ENCODE measurements at regions not wholly inside any gene's neighbourhood (a gene's known extent, or its start where the extent isn't known, plus 50 kb on each side); places are given as distances from the start of the nearest gene placed in this dataset.
"Not testable (repeated sequence)": the region's sequence is repeated elsewhere in the genome, so short reads cannot be mapped to it uniquely, and the experiment has no call there.

DNA sequence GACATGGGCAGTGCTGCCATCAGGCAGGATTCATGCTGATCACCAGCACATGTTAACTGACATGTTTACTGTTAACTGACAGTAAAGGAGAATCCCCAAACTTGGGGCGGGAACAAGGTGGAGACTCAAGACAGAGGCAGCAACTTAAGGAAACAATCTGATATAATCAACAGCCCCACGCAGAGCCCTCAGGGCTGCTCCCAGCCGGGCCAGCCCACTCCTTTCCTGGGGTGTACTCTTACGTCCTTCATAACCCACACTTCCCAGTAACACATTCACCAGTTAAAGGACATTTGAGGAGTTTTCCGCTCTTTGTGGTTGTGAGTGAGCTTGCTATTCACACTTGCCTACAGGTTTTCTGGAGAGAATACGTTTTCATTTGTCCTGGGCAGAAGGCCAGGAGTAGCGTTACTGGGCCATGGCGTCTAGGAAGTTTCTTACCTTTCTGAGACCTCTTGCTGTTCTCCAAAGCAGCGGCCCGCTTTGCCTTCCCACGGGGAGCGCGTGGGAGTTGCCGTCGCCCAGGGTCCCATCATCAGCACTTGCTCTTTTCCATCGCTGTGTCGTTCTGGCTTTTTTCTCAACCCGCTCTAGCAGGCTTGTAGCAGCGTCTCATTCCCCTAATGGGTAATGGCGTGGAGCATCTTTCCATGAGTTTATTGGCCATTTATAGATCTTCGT is 56.4 kb downstream of the FOXF2 start:
- DNase-seq, result no peak

DNA sequence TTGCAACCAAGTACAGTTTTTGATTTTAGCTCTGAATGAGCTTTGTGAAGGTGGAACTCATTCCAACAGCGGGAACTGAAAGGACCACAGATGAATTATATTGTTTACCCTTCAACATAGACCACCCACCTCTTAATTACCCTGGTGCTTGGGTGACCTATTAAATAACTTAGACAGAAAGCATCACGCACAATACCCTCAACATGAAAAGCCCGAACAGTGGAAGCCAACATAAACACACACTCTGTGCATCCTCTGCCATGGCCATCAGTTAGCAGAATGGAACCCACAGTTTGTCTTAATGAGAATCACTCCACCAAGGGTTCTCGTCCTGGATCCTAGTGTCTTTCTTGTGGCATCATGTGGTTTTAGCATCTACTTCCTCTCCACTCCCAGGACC is 60.5 kb downstream of the FOXF2 start:
- DNase-seq, result no peak

DNA sequence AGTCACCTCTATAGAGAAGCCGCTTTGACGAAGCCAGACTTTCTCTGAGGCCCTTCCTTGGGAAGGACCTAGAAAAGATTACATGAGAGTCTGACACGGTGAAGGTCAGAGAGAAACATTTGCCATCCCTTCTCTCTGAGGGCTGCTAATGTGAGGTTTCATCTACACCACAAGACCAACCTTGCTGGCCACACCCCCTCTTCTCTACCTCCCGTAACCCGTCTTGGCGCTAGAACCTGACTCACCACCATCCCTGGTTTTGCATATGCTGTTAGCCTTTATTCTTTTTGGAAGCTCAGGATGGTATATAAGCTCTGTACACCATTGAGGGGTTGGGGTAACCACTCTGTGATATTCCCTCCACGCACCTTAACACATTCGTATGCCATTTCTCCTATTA is 63.6 kb downstream of the FOXF2 start:
- no peak for DNase-seq

DNA sequence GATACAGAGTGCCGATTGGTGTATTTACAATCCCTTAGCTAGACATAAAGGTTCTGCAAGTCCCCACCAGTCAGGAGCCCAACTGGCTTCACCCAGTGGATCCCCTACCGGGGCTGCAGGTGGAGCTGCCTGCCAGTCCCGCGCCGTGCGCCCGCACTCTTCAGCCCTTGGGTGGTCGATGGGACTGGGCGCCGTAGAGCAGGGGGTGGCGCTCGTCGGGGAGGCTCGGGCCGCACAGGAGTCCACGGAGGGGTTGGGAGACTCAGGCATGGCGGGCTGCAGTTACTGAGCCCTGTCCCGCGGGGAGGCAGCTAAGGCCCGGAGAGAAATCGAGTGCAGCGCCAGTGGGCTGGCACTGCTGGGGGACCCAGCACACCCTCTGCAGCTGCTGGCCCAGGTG is 67.4 kb downstream of the FOXF2 start:
- not testable (repeated sequence) for DNase-seq

DNA sequence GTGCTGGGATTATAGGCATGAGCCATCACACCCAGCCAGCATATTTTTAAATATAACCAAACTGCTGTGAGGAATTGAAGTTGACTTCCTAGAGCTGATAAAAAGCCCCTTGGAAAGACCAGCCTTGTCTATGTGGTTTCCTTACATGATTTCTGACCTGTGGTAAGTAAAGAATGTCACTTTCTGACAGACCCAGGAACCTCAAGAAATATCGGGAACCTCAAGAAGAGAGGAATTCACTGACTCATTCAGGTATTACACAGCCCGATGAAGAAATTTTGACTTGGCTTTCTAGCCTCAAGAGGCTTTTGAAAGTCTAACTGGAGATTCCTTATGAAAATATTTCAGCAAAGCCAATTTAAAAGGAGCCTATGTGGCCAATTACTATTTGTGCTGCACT is 71.8 kb downstream of the FOXF2 start:
- DNase-seq, result no peak

DNA sequence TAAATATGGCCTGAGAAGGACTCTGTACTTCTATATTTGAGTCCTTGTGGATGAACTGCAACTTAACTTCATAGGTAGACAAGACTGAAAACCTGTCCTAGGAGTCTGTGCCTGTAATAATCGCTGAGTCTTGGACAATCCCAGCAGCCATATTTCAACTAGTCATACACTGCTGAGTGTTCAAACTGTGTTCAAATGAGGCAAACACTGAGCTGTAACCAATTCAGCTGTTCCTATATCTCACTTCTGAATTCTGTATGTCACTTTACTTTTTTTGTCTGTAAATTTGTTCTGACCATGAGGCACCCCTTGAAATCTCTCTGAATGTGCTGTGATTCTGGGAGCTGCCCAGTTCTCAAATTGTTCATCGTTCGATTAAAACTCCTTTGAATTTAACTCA is 72.4 kb downstream of the FOXF2 start:
- DNase-seq, result no peak

DNA sequence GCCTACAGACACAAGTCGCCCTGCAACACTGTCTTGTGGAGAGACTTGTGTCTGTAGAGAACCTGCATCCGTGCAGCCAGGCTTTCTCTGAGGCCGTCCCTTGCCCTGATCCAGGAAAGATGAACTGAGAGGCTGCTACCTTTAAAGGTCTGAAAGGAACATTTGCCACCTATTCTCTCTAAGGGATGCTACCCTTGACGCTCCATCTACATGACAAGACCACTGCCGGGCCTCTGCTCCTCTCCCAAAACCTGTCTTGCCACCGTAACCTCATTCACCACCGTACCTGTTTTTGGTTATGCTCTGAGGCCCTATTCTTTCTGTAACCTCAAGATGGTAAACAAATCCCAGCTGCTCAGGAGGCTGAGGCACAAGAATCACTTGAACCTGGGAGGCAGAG is 73.9 kb downstream of the FOXF2 start:
- no peak for DNase-seq

DNA sequence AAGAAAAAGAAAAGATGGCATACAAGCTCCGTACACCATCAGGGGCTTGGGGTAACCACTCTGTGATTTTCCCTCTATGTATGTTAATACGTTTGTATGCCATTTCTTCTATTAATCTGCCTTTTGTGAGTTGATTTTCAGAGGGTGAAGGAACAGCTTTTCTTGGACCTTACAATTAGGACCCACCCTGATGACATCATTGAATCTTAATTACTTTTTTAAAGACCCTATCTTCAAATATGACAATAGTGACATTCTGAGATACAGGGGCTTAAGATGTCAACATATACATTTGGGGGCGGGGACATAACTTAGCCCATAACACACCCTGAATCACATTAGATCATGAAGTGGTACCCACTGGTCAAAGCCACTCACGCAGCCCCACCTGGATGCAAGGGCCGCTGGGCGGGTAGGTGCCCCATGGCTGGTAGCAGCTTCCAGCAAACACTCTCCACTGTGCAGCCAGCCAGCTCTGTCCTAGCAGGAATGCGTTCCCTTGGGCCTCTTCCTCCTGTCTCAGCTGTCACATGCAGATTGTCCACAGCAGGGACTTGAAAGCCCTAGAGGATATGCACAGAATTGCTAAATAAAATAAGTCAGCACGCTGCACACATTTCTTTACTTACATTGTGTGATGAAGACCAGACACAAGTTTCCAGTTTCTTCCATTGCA is 74.5 kb downstream of the FOXF2 start:
- no peak for DNase-seq

DNA sequence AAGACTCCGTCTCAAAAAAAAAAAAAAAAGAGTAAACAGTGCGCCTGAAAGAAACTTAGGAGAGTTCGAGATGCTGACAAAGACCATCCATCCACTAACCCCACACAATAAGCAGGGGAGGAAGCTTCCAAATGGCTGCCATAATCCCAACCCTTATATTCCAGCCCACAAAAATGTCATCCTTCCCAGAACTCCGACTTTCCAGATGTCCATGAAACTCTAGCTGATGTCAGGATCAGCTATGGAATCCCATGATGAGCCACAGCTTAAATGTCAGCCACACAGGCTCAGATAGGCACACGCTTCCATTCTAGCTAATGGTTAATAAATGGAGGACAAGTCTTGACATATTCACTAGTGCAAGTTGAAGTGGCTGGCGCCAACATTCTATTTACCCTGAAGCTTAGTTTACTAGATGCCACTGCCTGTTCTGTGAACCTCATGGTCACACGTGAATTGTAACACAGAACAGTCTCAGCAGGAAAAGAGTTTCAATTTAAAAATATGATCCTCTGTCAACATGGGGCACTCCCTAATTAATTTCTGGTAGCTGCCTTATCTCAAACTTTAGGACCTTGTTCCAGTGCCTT is 75.5 kb downstream of the FOXF2 start:
- no peak for DNase-seq

DNA sequence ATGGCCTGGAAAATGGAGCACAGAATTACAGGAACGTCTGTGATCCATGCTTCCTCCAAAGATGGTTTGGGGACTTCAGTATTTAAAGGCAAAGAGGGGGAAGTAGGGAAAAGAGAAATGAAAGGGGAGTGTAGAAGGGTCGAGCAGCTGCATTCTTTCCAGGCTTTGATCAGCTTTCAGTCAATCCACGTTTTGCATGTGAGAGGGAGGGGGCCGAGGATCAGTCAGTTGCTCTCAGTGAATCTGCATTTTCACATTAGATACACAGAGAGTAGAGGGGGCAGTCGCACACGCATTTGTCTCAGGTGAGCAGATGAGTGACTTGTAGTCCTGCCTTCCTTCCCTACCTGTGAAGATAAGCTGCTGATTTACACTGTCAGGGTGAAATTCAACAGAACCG is 78.8 kb downstream of the FOXF2 start:
- DNase-seq, result no peak

DNA sequence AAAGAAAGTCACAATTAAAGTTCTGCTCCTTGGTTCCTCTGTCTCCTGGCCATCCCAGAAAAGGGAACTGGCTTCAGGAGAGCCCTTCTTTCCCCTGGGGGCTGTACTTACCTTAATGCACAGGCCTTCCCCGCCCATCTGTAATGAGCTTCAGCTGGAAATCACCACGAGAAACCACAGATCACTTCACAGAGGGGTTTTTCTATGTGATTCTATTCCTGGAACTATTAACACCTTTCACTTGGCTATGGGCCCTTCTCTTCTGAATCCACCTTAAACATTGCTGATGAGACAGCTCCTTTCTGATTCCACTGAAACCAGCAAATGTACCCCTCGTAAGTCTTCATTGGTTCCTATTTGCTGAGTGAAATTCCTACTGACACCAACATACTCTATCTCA is 80.7 kb downstream of the FOXF2 start:
- no peak for DNase-seq

DNA sequence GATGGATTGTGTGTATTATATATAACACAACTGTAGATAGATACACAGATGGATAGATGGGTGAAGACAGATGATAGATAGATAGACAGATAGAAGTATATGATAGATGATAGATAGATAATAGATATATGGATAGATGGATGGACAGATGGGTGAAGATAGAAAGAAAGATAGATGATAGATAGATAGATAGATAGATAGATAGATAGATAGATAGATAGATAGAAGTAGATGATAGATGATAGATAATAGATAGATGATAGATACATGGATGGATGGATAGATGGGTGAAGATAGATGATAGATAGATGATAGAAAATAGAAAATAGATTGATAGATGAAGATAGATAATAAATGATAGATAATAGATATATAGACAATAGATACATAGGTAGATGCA is 83.3 kb downstream of the FOXF2 start:
- DNase-seq, result no peak

DNA sequence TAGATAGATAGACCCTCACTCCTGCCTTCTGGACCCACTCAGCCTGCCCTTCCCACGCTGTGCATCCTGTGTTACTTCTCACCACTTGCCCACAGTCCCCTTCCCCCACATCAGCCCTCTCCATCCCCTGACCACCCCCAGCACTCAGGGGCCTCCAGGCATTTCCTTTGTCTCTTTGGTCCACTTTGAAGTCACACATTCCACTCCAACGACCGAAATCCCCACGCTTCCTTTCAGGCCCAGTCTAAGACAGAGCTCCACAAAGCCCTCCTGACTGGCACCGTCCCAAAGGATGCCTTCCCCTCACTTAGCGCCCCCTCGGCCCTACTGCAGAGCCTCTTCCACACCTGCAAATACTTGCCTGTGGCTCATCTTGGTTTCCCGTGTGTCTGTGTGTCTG is 83.8 kb downstream of the FOXF2 start:
- no peak for DNase-seq

DNA sequence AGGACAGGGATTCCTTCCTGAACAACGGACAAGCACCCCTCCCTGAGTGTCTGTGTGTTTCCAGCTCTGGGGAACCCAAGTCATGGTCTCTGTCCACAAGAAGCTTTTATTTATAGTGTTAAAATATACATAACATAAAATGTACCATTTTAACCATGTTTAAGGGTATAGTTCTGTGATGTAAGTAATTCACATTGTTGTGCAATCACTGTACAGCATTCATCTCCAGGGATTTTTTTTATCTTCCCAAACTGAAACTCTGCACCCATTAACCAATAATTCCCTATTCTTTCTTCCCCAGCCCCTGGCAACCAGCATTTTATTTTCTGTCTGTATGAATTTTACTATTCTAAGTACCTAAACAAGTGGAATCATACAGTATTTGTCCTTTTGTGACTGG is 84.2 kb downstream of the FOXF2 start:
- no peak for DNase-seq

DNA sequence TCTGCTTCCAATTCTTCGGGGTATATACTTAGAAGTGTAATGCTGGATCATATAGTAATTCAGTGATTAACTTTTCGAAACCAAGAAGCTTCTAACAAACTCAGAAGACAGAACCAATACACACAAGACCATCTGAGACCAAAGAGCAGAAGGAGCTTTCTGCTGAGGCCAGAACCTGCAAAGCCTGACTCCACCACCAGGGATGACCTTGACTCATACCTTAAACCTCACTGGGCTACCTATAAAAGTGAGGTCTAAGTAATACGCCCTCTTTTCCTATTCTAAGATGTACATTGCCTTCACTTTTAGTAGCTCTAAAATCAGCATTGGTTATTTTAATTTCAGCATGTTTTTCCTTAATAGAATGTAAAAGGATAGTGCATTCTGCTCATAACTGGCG is 84.8 kb downstream of the FOXF2 start:
- DNase-seq, result no peak

DNA sequence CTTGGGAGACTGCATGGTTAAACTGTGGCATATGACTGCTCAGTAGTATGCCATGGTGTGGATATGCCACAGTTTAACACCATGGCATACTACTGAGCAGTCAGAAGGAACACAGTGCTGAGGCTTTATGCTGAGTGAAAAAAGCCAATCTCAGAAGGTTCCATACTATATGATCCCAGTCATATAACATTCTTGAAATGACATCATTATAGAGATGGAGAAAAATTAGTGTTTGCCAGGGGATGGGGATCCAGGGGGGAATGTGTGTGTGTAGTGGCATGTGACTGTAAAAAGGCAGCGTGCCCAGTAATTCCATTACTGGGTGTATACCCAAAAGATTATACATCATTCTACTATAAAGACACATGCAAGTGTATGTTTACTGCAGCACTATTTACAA is 85.8 kb downstream of the FOXF2 start:
- no peak for DNase-seq

DNA sequence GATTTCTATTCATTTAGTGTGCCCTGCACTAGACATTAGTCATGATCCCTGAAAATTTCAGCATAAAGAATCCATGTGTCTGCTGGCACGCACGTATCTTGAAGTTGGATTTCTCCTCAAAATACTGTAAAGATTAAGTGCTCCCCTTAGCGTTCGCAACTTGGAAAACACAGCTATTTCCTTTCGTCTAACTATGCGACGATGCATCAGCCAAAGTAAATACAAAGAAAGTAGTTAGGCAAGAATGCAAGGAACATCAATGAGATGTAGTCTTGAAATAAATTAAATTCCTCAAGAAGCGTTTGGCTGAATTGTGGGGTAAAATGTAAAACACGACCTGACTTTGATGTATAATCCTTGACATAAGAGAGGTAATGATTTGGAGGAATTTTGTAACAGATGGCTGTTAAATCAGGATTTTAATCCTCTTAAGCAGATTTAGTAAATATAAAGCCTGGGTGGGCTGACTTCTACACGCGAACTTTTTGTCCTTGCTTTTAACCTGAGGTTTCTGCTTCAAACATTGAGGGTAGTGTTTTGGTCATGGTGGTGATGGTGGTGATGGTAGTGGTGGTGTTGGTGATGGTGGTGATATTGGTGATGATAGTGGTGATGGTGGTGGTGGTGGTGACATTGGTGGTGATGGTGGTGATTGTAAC is 88.2 kb downstream of the FOXF2 start:
- DNase-seq, result no peak

DNA sequence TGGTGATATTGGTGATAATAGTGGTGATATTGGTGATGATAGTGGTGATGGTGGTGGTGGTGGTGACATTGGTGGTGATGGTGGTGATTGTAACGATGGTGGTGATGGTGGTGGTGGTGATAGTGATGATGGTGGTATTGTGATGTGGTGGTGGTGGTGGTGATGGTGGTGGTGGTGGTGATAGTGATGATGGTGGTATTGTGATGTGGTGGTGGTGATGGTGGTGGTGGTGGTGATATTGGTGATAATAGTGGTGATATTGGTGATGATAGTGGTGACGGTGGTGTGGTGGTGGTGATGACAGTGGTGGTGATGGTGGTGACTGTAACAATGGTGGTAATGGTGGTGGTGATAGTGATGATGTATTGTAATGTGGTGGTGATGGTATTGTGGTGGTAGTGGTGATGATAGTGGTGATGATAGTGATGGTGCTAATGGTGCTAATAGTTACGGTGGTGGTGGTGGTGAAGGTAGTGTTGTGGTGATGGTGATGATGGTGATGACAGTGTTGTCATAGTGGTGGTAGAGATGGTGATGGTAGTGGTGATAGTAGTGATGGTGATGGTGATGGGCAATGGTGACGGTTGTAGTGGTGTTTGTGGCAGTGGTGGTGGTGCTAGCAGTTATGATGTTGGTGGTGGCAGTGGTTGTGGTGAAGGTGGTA is 88.9 kb downstream of the FOXF2 start:
- not testable (repeated sequence) for DNase-seq

DNA sequence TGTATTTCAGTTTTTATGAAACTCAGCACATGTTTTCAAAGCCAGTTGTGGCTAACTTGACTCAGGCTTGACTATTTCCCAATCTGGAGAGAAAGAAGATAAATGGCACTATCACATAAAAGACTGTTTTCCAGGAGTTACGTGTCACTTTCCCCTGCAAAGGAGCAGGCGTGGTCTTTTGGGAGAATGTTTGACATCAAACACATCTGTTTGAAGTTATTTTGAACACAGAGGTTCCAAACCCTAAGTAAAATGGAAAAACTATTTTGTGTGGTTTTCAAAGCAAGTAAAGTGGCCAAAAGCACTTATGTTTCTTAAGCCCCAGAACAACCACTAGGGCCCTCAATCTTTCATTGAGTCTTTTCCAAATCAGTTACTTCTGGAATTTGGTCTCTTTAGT is 89.7 kb downstream of the FOXF2 start:
- no peak for DNase-seq

DNA sequence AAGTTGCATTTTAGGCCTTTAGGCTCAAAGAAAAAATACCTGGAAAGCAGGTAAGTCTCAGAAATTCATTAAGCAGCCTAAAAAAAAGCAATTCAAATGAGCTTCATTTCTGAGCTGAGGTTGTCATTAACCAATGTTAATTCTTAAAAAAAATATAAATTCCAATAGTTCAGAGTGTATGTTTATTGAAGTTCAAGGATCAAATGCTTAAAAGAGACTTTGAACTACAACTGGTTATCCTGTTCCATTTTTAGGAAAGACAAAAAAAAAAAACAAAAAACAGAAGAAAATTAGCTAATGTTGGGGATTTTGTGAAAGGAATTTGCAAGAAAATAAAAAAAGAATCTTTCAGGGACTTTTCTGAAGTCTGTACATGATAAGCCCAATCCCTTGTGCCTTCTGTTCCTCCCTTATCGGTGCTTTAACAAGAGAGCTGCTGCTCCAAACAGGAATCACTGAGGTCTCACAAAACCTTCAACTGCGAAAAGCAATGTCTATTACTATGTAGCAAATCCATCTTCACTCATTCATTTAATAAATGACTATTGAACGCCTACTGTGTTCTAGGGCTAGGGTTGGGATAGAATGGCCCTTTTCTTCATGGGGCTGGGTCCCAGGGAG is 90.3 kb downstream of the FOXF2 start:
- no peak for DNase-seq

DNA sequence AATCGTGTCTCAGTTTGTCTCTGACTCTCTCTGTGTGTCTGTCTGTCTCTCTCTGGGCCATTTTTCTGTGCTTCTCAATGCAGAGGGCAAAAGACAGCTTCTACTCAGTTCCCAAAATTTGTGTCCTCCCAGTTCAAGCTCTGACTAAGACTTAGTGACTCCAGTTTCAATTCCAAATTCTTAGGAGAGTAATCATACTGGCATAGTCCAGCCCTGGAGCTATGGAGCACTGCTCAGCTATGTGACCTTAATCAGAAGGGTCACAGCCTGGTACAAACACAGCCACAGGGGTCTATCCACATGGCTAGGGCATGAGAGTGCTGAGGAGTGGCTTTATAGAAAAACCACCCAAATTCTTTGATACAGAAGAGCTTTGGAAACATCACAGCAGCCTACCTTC is 91.9 kb downstream of the FOXF2 start:
- DNase-seq, result no peak

DNA sequence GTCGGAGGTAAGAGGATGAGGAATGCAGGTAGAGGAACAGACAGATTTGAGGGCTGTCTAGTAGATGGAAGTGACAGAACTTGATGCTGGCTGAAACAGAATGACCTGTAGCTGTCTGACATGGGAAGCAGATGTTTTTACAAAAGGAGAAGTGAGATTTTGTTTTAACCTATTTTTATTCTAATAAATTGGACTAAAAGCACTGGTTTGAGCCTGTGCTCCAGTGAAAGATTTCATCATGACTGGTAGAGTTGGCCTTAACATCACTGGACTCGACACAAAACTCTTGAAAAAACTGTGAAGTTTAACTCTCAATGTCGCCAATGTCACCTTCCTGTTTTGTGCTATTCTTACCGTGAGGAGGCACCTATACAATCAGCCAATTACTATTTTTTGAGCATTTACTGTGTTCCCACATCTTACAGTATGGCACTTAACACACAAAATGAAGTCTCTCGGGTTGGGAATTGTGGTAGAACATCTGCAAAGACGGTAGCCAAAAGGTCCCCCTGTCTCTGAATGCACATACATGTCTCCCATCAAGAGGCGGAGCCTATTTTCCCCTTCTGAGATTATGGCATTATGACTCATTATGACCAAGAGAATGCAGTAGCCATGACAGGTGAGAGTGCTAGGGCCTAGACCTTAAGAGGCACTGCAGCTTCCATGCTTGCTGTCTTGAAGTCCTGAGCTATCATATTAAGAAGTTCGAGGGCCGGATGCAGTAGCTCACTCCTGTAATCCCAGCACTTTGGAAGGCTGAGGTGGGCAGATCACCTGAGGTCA is 93.2 kb downstream of the FOXF2 start:
- no peak for DNase-seq

All from CD4-positive, alpha-beta T cell treated with Interleukin-10 for 1 hour (primary cell).